A549 (cell line): ENCODE measurements at regions not wholly inside any gene's neighbourhood (a gene's known extent, or its start where the extent isn't known, plus 50 kb on each side); places are given as distances from the start of the nearest gene placed in this dataset.

Experiments
- ATAC-seq, 2 experiments: fragments of 200-7000 bp in 1 of 2; fragments of >200 bp in 1 of 2; cut with Nextera tagmentation in 1 of 2; cut with Tn5 transposase in 1 of 2; 3 replicates each; pipeline versions ENCODE4 v1.8.0 to v1.9.1; 2018 to 2020; ENCODE audit warnings: mild to moderate bottlenecking in 1 of 2, moderate library complexity in 1 of 2
- CTCF ChIA-PET: fragments of 300-600 bp; sonication (Branson Sonifier 250); formaldehyde crosslinking; extraction: SDS; loops from one replicate; lab custom pipeline; 2021; ENCODE audit warnings: antibody characterized with exemption, inconsistent platforms; lab: Yijun Ruan, JAX
- POLR2A ChIA-PET: fragments of 350-600 bp; formaldehyde crosslinking; extraction: SDS; loops from one replicate; lab custom pipeline; 2021; ENCODE audit warnings: antibody characterized with exemption, inconsistent platforms; lab: Yijun Ruan, JAX
- DNase-seq, 2 experiments: peaks; one replicate each; pipeline versions ENCODE4 v3.0.0 to v3.0.0-alpha.2; 2011 to 2016; ENCODE audit warnings: low read depth in 1 of 2, low spot score in 1 of 2
- FAIRE-seq: peaks from 2 replicates; lab custom pipeline; 2011; peaks lifted over from hg19 to GRCh38; lab: Jason Lieb, UNC
- H3K27ac ChIP-seq, 2 experiments: fragments of >200 bp; sonication (Bioruptor Twin); formaldehyde crosslinking; 3 replicates each; pipeline ENCODE4 v1.5.1; 2016 to 2017
- H3K4me1 ChIP-seq: fragments of >200 bp; sonication (Bioruptor Twin); formaldehyde crosslinking; 3 replicates; pipeline ENCODE4 v1.6.1; 2016
- H3K4me2 ChIP-seq: fragments of >200 bp; sonication (Bioruptor Twin); formaldehyde crosslinking; 3 replicates; pipeline ENCODE4 v1.6.1; 2016
- H3K4me3 ChIP-seq: fragments of >200 bp; sonication (Bioruptor Twin); formaldehyde crosslinking; 3 replicates; pipeline ENCODE4 v1.5.1; 2016
- H3K9me3 ChIP-seq: fragments of >200 bp; sonication (Bioruptor Twin); formaldehyde crosslinking; 3 replicates; pipeline ENCODE4 v1.6.1; 2016
- BHLHE40 ChIP-seq: IDR thresholded peaks from 2 replicates; pipeline ENCODE4 v1.6.1; 2012; ENCODE audit warnings: low read depth, low read length, inconsistent platforms
- CBX2 ChIP-seq: fragments of 200-600 bp; sonication (generic); IDR thresholded peaks from 2 replicates; pipeline ENCODE4 v1.6.1; 2016; ENCODE audit warnings: low read depth, mild to moderate bottlenecking, borderline replicate concordance
- CHD2 ChIP-seq: fragments of 150-350 bp; IDR thresholded peaks from 2 replicates; pipeline ENCODE4 v1.6.1; 2014; ENCODE audit warnings: low read length; ENCODE audit not compliant: partially characterized antibody
- EHF ChIP-seq: fragments of 250-450 bp; sonication (Bioruptor Pico); IDR thresholded peaks from 2 replicates; pipeline ENCODE4 v1.5.0; 2020; ENCODE audit warnings: mild to moderate bottlenecking
- ESRRA ChIP-seq: fragments of 150-350 bp; IDR thresholded peaks from 2 replicates; pipeline ENCODE4 v1.6.1; 2014; ENCODE audit warnings: mild to moderate bottlenecking, low read length, borderline replicate concordance
- FOSB ChIP-seq: fragments of 250-450 bp; sonication (Bioruptor Pico); IDR thresholded peaks from 2 replicates; pipeline ENCODE4 v1.5.0; 2020; ENCODE audit warnings: mild to moderate bottlenecking, moderate library complexity
- FOSL2 ChIP-seq, 2 experiments: fragments of 450-650 bp in 1 of 2; fragments of >200 bp in 1 of 2; sonication (Bioruptor Twin) in 1 of 2; formaldehyde crosslinking; IDR thresholded peaks; 2 replicates each; pipeline versions ENCODE4 v1.5.0 to v1.6.1; 2016 to 2020; ENCODE audit warnings: mild to moderate bottlenecking in 1 of 2, moderate library complexity in 1 of 2
- FOXS1 ChIP-seq: fragments of 250-450 bp; sonication (Bioruptor Pico); IDR thresholded peaks from 2 replicates; pipeline ENCODE4 v1.5.0; 2020; ENCODE audit warnings: mild to moderate bottlenecking, moderate library complexity
- HDAC2 ChIP-seq: fragments of 200-600 bp; sonication (generic); IDR thresholded peaks from 2 replicates; pipeline ENCODE4 v1.6.1; 2016
- HOXA7 ChIP-seq: fragments of 250-450 bp; sonication (Bioruptor Pico); IDR thresholded peaks from 2 replicates; pipeline ENCODE4 v1.5.0; 2020; ENCODE audit warnings: mild to moderate bottlenecking, moderate library complexity
- HOXB13 ChIP-seq: fragments of 250-450 bp; sonication (Bioruptor Pico); IDR thresholded peaks from 2 replicates; pipeline ENCODE4 v1.5.0; 2020; ENCODE audit warnings: low read depth, mild to moderate bottlenecking, moderate library complexity
- HOXB5 ChIP-seq: fragments of 250-450 bp; sonication (Bioruptor Pico); IDR thresholded peaks from 2 replicates; pipeline ENCODE4 v1.5.0; 2020; ENCODE audit warnings: mild to moderate bottlenecking, moderate library complexity
- JUN ChIP-seq, 2 experiments: fragments of >200 bp; sonication (Bioruptor Twin); formaldehyde crosslinking; IDR thresholded peaks; 2 replicates in 1 of 2; 3 replicates in 1 of 2; pipeline ENCODE4 v1.6.1; 2016 to 2017
- JUNB ChIP-seq: fragments of >200 bp; sonication (Bioruptor Twin); formaldehyde crosslinking; IDR thresholded peaks from 2 replicates; pipeline ENCODE4 v1.6.1; 2016
- MAFK ChIP-seq: fragments of 450-650 bp; IDR thresholded peaks from 2 replicates; pipeline ENCODE4 v1.6.1; 2014; ENCODE audit not compliant: partially characterized antibody
- MAZ ChIP-seq: fragments of 150-350 bp; IDR thresholded peaks from 2 replicates; pipeline ENCODE4 v1.6.1; 2014; ENCODE audit warnings: antibody characterized with exemption, low read depth, low read length, borderline replicate concordance
- NFE2L2 ChIP-seq: fragments of 150-350 bp; conservative IDR thresholded peaks from 2 replicates; pipeline ENCODE4 v1.6.1; 2014; ENCODE audit warnings: low read length
- NPAS2 ChIP-seq: fragments of 250-450 bp; sonication (Bioruptor Pico); IDR thresholded peaks from 2 replicates; pipeline ENCODE4 v1.8.0; 2022; ENCODE audit warnings: mild to moderate bottlenecking, moderate library complexity, borderline replicate concordance
- NR3C1 ChIP-seq: fragments of >200 bp; sonication (Bioruptor Twin); formaldehyde crosslinking; IDR thresholded peaks from 3 replicates; pipeline ENCODE4 v1.6.1; 2017
- POLR2AphosphoS2 ChIP-seq: conservative IDR thresholded peaks from 2 replicates; pipeline ENCODE4 v1.6.1; 2012; ENCODE audit warnings: low read length, improper control_type of control experiment, inconsistent platforms
- RCOR1 ChIP-seq: fragments of 150-350 bp; IDR thresholded peaks from 2 replicates; pipeline ENCODE4 v1.6.1; 2014; ENCODE audit warnings: antibody characterized with exemption, low read length, low read depth
- RFX5 ChIP-seq: fragments of 450-650 bp; IDR thresholded peaks from 2 replicates; pipeline ENCODE4 v1.7.1; 2014; ENCODE audit warnings: antibody characterized with exemption, mild to moderate bottlenecking, moderate library complexity
- SMC3 ChIP-seq: fragments of >200 bp; sonication (Bioruptor Twin); formaldehyde crosslinking; IDR thresholded peaks from 3 replicates; pipeline ENCODE4 v1.6.1; 2018; ENCODE audit warnings: inconsistent platforms
- TFCP2L1 ChIP-seq: fragments of 250-450 bp; sonication (Bioruptor Pico); IDR thresholded peaks from 2 replicates; pipeline ENCODE4 v1.5.0; 2021; ENCODE audit warnings: mild to moderate bottlenecking
- ZC3H11A ChIP-seq: fragments of 450-650 bp; IDR thresholded peaks from 2 replicates; pipeline ENCODE4 v1.6.1; 2014; ENCODE audit warnings: antibody characterized with exemption, mild to moderate bottlenecking
- WGBS: methylation state at CpG from one replicate; pipeline ENCODE4 v1.1.6; 2017; ENCODE audit errors: missing lambda C conversion rate; 5-methylcytosine and 5-hydroxymethylcytosine counted together
- TF ChIP-seq, protein P1 (sequence below): IDR thresholded peaks from 2 replicates; pipeline ENCODE4 v1.6.1; 2012
- TF ChIP-seq, protein P2 (sequence below): IDR thresholded peaks from 2 replicates; pipeline ENCODE4 v1.6.1; 2012
- TF ChIP-seq, protein P3 (sequence below): fragments of 250-450 bp; sonication (Bioruptor Pico); IDR thresholded peaks from 2 replicates; pipeline ENCODE4 v1.5.0; 2020; ENCODE audit warnings: low read depth, mild to moderate bottlenecking, moderate library complexity
- TF ChIP-seq, protein P4 (sequence below): fragments of 450-650 bp; IDR thresholded peaks from 2 replicates; pipeline ENCODE4 v1.6.1; 2014; ENCODE audit warnings: antibody characterized with exemption
- TF ChIP-seq, protein P5 (sequence below): IDR thresholded peaks from 2 replicates; pipeline ENCODE4 v1.6.1; 2012; ENCODE audit warnings: low read depth, borderline replicate concordance

DNA sequence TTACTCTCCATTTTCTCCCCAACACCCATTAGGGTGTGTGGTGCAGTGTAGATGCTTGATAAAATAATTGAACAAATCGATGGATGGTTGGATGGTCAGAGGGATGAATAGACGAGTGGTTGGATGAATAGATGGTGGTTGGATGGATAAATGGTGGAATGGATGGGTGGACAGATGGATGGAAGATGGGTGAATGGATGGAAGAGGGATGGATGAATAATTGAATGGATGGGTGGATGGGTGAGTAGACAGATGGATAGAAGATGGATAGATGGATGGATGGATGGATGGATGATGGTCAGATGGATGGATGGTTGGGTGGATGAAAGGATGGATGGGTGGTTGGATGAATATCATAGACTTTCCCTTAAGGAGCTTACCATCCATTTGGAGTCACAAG, 95.0 kb upstream of the BOD1 start:
- Histone ChIP-seq H3K27ac (no peak overlapping the region), H3K9me3 (no peaks in the 10 kb centered on the region), H3K4me3 (no peak overlapping the region), H3K4me2 (no peak overlapping the region), H3K4me1 (peaks cover 25% of the 10 kb centered on the region)
- DNase-seq = no peak
- FAIRE-seq = no peak
- CTCF ChIA-PET = interaction anchor here (1.0 kb wide), 1 partner anchor 262 kb away, joined by 3 read pairs; no protein-coding TSS in a partner anchor
- POLR2A ChIA-PET = no interaction called here
- TF ChIP-seq, protein P1, sequence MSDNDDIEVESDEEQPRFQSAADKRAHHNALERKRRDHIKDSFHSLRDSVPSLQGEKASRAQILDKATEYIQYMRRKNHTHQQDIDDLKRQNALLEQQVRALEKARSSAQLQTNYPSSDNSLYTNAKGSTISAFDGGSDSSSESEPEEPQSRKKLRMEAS = no peak
- TF ChIP-seq FOXS1 (CRISPR knock-in tag) (no peak), NR3C1 (no peak), EHF (CRISPR knock-in tag) (no peak), BHLHE40 (no peak), ESRRA (no peak), NFE2L2 (no peak), SMC3 (no peak), TFCP2L1 (no peak), FOSB (no peak), JUNB (no peak), MAFK (no peak), HOXA7 (no peak), CHD2 (no peak), NPAS2 (CRISPR knock-in tag) (no peak), FOSL2 (IDR thresholded peaks at IDR 0.05) (no peak), FOSL2 (CRISPR knock-in tag; IDR thresholded peaks at IDR 0.05) (no peak), RCOR1 (no peak), HOXB5 (CRISPR knock-in tag) (no peak)
- 74% methylated on average over 2 of the region's 2 CpGs for WGBS
- no peak for ATAC-seq

DNA sequence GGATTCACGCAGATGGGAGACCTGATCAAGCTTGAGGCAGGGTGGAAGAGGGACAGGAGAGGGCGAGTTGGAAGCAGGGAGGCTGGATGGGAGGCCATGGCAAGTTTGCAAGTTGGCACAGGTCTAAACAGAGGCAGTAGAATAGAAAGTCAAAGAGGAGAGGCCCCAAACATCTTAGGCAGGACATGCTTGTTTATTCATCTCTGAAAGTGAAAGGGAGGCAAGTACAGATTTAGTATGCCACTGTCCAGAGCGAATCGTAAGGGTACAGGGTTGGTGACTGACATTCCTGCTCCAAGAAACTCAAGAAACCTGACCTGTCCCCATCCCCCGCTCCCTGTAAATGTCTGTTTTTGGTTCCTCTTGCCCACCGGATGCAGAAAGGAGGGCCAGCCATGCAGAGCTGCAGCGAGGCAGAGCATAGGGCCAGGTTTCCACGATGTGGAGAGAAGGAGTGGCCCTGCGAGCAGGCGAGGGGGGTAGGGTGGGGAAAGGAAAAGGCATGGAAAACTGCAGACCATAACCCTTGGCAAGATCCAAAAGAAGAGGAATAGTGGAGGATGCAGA, 96.2 kb upstream of the BOD1 start:
- no peaks in the 10 kb centered on the region for H3K9me3 ChIP-seq
- CTCF ChIA-PET = interaction anchor here (0.6 to 1.7 kb wide), 4 partner anchors 11 to 260 kb away, joined by 3 to 4 read pairs (median 3); no protein-coding TSS in a partner anchor

More for the DNA sequence above, 96.2 kb upstream of the BOD1 start:
- FAIRE-seq (no peak), ATAC-seq (no peak)
- no peak overlapping the region for H3K4me2 ChIP-seq
- peak overlapping the region in 1 of 2 experiments; percentile 84; a peak in 3 of 6 replicates for H3K27ac ChIP-seq
- peaks cover 25% of the 10 kb centered on the region for H3K4me1 ChIP-seq
- POLR2A ChIA-PET = no interaction called here
- H3K4me3 ChIP-seq = no peak overlapping the region
- 87% methylated on average over 10 of the region's 10 CpGs for WGBS
- no peak for TF ChIP-seq BHLHE40
- TF ChIP-seq, protein P2, sequence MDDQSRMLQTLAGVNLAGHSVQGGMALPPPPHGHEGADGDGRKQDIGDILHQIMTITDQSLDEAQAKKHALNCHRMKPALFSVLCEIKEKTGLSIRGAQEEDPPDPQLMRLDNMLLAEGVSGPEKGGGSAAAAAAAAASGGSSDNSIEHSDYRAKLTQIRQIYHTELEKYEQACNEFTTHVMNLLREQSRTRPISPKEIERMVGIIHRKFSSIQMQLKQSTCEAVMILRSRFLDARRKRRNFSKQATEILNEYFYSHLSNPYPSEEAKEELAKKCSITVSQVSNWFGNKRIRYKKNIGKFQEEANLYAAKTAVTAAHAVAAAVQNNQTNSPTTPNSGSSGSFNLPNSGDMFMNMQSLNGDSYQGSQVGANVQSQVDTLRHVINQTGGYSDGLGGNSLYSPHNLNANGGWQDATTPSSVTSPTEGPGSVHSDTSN = no peak
- TF ChIP-seq FOSB = no peak
- no peak for TF ChIP-seq TFCP2L1
- TF ChIP-seq, protein P1 = no peak
- TF ChIP-seq HOXB13 (CRISPR knock-in tag) = no peak
- TF ChIP-seq CBX2 = no peak
- TF ChIP-seq MAZ = no peak
- TF ChIP-seq, protein P3, sequence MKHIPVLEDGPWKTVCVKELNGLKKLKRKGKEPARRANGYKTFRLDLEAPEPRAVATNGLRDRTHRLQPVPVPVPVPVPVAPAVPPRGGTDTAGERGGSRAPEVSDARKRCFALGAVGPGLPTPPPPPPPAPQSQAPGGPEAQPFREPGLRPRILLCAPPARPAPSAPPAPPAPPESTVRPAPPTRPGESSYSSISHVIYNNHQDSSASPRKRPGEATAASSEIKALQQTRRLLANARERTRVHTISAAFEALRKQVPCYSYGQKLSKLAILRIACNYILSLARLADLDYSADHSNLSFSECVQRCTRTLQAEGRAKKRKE = no peak
- TF ChIP-seq MAFK = no peak
- TF ChIP-seq, protein P4, sequence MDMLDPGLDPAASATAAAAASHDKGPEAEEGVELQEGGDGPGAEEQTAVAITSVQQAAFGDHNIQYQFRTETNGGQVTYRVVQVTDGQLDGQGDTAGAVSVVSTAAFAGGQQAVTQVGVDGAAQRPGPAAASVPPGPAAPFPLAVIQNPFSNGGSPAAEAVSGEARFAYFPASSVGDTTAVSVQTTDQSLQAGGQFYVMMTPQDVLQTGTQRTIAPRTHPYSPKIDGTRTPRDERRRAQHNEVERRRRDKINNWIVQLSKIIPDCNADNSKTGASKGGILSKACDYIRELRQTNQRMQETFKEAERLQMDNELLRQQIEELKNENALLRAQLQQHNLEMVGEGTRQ = no peak
- TF ChIP-seq JUN (IDR thresholded peaks at IDR 0.05) = no peak
- TF ChIP-seq ZC3H11A = no peak
- TF ChIP-seq RFX5 = no peak
- TF ChIP-seq HDAC2 = no peak
- TF ChIP-seq, protein P5, sequence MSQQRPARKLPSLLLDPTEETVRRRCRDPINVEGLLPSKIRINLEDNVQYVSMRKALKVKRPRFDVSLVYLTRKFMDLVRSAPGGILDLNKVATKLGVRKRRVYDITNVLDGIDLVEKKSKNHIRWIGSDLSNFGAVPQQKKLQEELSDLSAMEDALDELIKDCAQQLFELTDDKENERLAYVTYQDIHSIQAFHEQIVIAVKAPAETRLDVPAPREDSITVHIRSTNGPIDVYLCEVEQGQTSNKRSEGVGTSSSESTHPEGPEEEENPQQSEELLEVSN = no peak
- no peak for TF ChIP-seq POLR2AphosphoS2
- TF ChIP-seq SMC3 = no peak
- TF ChIP-seq, all 56 proteins: peak for 0
- DNase-seq = no peak
